Amygdala (tissue), 56 donors: ENCODE measurements at regions not wholly inside any gene's neighbourhood (a gene's known extent, or its start where the extent isn't known, plus 50 kb on each side); places are given as distances from the start of the nearest gene placed in this dataset.
"Not testable (repeated sequence)": the region's sequence is repeated elsewhere in the genome, so short reads cannot be mapped to it uniquely, and the experiment has no call there.

Source experiments
- DNase-seq, 56 donors: peaks; one replicate each; lab custom pipeline; 2025; lab: John Stamatoyannopoulos, UW

DNA sequence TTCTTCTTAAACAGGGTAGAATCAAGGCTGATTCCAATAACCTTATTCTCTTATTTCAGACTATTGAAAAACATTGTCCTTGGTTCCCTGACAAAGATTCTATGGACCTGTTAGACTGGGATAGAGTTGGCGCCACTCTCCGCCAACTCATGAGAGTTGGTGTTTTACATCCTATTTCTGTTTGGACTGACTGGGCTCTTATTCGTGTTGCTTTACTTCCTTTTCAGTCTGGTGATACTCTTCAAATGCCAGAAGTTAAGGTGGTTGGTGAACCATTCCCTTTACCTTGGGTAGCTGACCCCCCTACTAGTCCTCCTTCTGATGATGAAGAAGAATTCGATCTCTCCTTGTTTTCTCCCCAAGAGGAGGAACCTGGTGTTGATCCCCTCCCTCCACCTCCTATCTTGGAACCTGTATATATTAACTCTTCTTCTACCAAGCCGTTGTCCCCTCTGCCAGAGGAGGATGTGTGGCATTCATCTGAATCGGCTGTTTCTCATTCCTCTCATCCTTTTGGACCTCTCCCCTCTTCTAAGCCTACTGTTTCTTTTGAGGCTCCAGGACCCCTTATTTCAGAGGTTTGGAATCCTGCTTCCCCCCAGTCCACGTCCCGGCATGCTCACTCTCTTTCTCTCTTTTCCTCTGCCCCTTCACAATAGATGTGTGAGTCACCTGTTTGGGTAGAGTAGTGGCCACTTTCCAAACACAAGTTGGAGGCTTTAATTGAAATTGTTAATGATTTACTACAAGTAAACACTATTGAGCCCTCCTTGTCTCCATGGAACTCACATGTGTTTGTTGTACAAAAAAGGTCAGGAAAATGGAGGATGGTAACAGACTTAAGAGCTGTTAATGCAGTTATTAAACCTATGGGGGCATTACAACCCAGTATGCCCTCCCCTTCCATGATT lies 585.7 kb downstream of the NSUN3 start:
- DNase-seq, result not testable (repeated sequence)

- DNase-seq, result no peak
Measured at GRCh38 chr3:94654096-94654495, 591.2 kb downstream of the NSUN3 start.

DNA sequence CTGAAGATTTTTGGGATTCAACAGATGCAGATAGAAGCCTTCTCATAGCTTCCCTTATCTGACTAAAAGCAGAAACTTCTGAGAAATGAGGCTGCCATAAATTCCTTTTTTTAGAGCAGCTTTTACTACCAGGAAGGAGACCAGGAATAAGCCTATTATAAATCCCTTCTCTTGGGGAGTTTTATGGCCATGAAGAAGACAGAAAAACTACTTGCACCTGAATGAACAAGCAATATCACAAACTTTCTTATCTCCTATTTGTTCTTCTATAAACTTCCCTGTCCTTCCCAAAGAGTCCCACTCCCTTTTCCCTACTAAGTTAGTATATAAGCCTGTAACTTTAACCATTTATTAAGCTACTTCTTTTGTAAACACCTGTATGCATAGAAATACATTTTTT lies 603.1 kb downstream of the NSUN3 start:
- no peak for DNase-seq

DNA sequence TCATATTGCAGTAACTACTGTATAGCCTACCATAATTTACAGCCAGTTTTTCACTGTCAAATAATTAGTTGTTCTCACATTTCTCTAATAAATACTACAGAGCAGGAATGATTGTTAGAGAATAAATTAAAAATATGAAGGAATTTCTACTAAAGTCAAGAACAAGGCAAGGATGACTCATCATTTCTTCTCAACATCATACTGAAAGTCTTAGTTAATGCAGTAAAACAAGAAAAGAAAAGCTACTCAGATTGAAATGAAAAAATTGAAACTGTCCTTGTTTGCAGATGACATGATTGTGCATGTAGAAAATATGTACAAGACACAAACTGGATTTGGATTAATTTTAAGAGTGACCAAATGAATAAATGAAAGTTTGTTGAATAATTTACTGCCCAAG lies 608.2 kb downstream of the NSUN3 start:
- DNase-seq, result no peak

GRCh38 chr3:94673876-94674275 lies 611.0 kb downstream of the NSUN3 start:
- DNase-seq, result no peak

DNA sequence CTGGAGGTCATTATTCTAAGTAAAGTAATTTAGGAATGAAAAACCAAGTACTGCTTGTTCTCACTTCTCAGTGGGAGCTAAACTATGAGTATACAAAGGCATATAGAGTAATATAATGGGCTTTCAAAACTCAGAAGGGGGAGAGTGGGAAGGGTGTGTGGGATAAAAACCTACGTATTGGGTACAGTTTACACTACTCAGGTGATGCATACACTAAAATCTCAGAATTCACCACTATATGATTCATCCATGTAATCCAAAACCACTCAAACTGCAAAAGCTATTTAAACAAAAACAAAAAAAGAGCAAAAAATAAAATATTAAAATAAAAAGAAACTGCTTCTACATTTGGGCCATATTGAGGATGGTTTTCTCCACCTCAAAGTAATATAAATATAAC lies 623.3 kb downstream of the NSUN3 start:
- no peak for DNase-seq

DNA sequence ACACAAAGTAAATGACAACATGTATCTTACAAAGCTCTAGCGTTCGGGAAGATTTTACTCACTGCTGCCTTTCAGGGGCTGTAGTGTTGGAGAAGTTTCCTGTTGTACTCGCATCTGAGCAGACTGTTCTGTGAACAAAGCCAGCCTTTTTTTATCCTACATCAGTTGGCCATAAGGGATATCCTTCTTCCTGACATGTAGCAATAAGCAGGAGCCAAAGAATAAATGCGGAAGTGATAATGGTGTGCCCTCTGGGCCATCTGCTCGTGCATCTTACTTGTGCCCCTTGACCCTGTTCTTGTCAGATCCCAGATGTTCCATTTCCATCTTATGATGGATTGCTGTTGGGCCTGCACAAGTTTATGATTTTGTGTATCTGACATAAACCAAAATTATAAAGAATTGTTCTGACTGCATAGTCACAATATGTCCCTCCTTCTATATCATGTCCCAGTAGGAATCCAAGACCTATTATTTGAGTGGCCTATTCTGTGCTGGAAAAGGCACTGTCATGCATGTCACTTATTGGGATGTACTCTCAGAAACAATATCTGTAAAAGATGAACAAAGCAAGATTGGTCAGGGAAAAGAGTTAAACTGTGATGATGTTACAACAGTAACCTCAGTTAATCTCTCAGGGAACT lies 631.3 kb downstream of the NSUN3 start:
- DNase-seq, result no peak

DNA sequence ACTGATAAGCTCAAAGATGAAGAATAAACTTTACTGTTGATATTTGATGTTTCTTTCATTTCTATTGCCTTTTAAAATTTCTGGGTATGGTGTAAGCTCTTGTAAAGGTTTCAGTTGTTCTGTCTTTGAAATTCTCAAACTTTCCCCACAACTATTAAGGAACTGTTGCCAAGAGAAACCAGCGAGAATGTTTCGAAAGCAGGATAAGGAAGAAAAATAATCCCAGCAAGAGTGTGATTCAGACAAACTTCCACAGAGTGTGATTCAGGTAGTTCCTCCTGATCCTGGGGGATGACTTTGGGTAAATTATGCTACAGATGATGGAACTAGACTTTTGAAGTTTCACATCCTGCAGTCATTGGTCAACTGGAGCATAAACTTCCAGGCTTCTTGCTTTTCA lies 632.0 kb downstream of the NSUN3 start:
- DNase-seq, result no peak

GRCh38 chr3:94704467-94704866 lies 641.6 kb downstream of the NSUN3 start:
- no peak for DNase-seq

GRCh38 chr3:94709249-94709902 lies 646.5 kb downstream of the NSUN3 start:
- DNase-seq, result no peak

GRCh38 chr3:94714194-94714593 lies 651.3 kb downstream of the NSUN3 start:
- DNase-seq, result no peak

DNA sequence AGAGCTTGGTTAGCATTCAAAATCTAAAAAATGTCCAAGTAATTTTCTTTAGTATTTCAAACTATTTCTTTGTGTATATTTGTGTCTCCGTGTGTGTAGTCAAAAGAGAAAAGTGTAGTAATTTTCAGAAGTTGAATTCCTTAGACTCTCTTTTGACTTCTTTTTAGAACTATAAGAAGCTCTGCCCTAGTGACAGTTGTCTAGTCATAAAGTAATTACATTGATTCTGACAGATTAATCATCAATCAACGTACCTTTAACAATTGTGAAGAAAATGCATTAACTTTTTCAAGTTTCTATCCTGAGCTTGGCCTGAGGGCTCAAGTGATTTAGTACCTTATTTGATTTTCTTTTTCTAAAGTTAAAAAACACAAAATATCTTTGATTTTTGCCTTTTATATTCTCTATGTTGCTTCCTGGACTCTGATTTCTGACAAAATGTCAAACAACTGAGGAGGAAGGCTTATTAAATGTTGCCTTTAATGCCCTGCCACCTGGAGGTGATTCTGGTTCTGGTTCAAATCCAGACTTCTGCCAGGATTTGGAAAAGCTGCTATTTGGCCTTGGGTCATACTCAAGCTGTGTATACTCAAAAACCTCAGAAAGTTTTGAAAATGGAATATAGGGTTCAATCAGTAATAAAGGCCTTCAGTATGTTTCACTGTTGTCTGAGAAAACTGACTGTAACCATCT lies 653.6 kb downstream of the NSUN3 start:
- DNase-seq, result no peak

GRCh38 chr3:94734206-94734605 lies 671.3 kb downstream of the NSUN3 start:
- DNase-seq, result no peak

DNA sequence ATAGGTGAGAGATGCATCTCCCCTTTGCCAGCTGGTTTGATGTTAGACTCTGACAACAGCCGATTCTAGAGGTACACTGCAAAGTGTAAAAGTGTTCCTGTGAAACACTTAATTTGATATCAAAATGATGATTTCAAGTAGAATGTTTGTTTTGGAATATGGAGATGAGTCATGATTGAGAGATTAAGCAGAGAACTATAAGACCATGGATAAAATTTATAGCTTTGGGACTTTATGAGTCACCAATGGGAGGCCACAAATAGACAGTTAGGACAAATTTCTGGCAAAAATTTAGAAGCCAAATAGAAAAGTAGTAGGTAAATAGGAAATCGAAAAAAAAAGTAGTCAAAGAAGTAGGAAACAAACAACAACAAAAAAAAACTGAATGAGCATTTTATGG lies 672.5 kb downstream of the NSUN3 start:
- DNase-seq, result no peak

DNA sequence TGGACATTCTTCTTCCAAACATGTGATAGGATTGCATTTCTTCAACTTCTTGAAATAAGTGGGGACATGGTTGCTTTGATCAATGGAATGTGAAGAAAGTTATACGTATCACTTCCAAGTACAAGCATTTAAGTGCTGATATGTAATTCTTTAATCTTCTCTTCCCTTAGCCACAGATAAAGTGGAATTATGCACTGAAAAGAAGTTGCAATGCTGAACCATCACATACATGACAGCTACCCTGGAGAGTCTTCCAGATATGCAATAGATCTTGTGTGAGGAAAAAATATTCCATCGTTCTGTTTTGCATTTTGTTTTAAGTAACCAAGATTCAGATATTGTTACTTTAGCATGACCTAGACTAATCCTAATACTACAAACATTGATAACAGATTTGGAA lies 674.3 kb downstream of the NSUN3 start:
- DNase-seq, result no peak

DNA sequence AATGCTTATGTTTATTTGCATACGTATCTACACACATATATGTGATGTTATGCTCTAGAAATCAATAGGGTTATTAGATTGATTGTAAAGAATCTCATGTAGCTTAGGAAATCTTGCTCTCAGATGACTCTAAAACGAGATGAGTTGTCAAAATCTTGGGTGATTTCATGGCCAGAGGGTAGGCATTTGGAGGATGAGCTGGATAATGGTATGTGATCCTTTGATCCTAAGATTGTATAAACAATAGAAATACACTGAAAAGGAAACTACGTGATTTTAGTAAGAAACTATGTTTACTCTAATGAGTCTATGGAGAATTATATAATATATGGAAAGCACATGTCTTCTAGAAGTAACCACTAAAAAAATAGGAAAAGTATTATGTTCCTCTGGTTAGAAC lies 676.6 kb downstream of the NSUN3 start:
- DNase-seq, result no peak

GRCh38 chr3:94758751-94759150 lies 695.9 kb downstream of the NSUN3 start:
- no peak for DNase-seq

- no peak for DNase-seq
Measured at GRCh38 chr3:94772402-94772801, 709.5 kb downstream of the NSUN3 start.

DNA sequence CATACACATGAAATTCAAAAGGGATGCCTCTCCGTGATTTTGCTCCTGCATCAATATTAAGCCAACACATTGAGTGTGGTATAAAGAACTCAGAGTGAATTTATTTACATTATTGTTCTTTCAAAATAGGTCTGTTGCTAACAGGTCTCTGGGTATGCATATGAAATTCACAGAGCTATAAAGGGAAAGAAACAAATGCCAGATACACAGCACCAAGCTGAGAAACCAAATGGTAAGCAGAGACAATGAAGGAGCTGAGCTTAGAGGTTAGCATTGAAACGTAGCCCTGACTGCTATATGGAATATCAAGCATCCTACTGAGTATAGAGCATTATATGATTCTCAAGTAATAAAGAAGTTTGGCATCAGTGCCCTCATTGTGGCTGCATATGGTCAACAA lies 712.9 kb downstream of the NSUN3 start:
- no peak for DNase-seq

DNA sequence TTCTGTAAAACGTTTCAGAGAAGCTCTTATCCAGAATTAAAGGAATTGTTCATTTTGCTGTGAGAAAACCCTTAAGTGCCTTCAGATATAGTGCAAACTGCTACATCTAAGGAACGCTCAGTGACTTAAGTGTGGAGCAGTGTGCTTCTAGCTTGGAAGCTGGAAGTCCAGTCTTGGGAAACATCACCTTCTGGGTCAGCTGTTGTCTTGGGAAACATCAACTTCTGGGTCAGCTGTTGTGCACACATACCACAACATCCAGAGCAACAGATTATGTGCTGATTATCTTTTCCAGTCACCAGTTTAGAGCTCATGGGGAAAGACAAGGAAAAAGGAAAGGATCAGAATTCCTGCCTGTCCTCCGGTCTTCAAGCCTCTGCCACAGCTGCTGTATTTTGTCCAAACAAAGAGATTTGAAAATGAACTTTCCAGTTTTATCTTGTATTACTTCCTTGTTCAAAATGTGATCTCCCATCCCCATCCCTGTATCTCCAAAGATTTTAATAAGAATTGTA lies 713.6 kb downstream of the NSUN3 start:
- no peak for DNase-seq

GRCh38 chr3:94778289-94778688 lies 715.4 kb downstream of the NSUN3 start:
- DNase-seq, result no peak
